Heart right ventricle (tissue), 16 donors: ENCODE measurements at regions not wholly inside any gene's neighbourhood (a gene's known extent, or its start where the extent isn't known, plus 50 kb on each side); places are given as distances from the start of the nearest gene placed in this dataset.

Experiments used
- ATAC-seq, 8 donors: fragments of 200-7000 bp; cut with Tn5 transposase; one replicate each; pipeline ENCODE4 v1.9.1; 2020; ENCODE audit warnings: mild to moderate bottlenecking in 8 of 8, moderate library complexity in 8 of 8, moderate number of reproducible peaks in 1 of 8
- DNase-seq, 2 donors: peaks; one replicate each; pipeline ENCODE4 v3.0.0-alpha.2; 2020
- H3K27ac ChIP-seq, 10 donors: fragments of 200-600 bp; sonication (generic) in 2 of 10; one replicate each; pipeline versions ENCODE4 v1.5.0 to v1.8.0; 2020 to 2022; ENCODE audit warnings: mild to moderate bottlenecking in 3 of 10
- H3K27me3 ChIP-seq, 7 donors: fragments of 200-600 bp; one replicate each; pipeline ENCODE4 v1.8.0; 2021 to 2022; ENCODE audit warnings: mild to moderate bottlenecking in 2 of 7
- H3K36me3 ChIP-seq, 9 donors: fragments of 200-600 bp; sonication (generic) in 1 of 9; one replicate each; pipeline versions ENCODE4 v1.5.0 to v1.8.0; 2020 to 2022; ENCODE audit warnings: mild to moderate bottlenecking in 2 of 9
- H3K4me1 ChIP-seq, 9 donors: fragments of 200-600 bp; sonication (generic) in 1 of 9; one replicate each; pipeline versions ENCODE4 v1.5.0 to v1.8.0; 2020 to 2022; ENCODE audit warnings: mild to moderate bottlenecking in 4 of 9
- H3K4me3 ChIP-seq, 10 donors: fragments of 200-600 bp; sonication (generic) in 2 of 10; one replicate each; pipeline versions ENCODE4 v1.5.0 to v1.8.0; 2020 to 2022; ENCODE audit warnings: mild to moderate bottlenecking in 7 of 10, moderate library complexity in 2 of 10
- H3K9me3 ChIP-seq, 11 donors: fragments of 200-600 bp in 10 of 11; sonication (generic) in 2 of 11; one replicate each; pipeline versions ENCODE4 v1.5.0 to v1.8.0; 2013 to 2022; ENCODE audit warnings: mild to moderate bottlenecking in 2 of 11, control low read depth in 1 of 11, moderate library complexity in 1 of 11
- WGBS, 2 donors: extraction: QIAGEN DNeasy Blood & Tissue Kit; methylation state at CpG; one replicate each; pipeline ENCODE4 v1.1.7; 2013; ENCODE audit warnings: inconsistent platforms in 1 of 2; 5-methylcytosine and 5-hydroxymethylcytosine counted together
- intact Hi-C, 10 donors: fragments of 100-400 bp; cut with DNase I; formaldehyde crosslinking; loops; one replicate each; pipeline versions ENCODE4 v1.11.1 to v1.14.2; 2022
- TF ChIP-seq, protein P1 (sequence below), 9 donors: fragments of 200-600 bp; sonication (generic) in 2 of 9; IDR thresholded peaks; one replicate each; pipeline versions ENCODE4 v1.5.0 to v1.8.0; 2021 to 2022; ENCODE audit warnings: antibody characterized with exemption in 9 of 9, mild to moderate bottlenecking in 5 of 9, moderate library complexity in 1 of 9
- donor health status: Arrhythmogenic right ventricular cardiomyopathy.
- donor health status: ischemic (EF 13 %, LVEDD 7.1; RV severe dilation, severe dysfunction).
- donor health status: healthy with polysubstance abuse.
- donor health status: DM: no; HTN: yes; CAD: no.
- donor health status: DM: no; HTN: no; CAD: no.
- donor health status: ischemic (EF 25% LVEDD 6.9; RV normal size, moderate dysfunction).
- donor health status: ischemic (EF 25% LVEDD 5.7; RV mildly dilated, moderate dysfunction).
- donor health status: healthy.
- donor health status: DM: yes; HTN: yes; CAD: no.
- donor health status: Ischemic cardiomyopathy.
- donor health status: ischemic (EF 35%, LVEDD 5.7; RV mildly dilated, moderate dysfunction).
- donor health status: nonischemic (EF 11% LVEDD 7.7; RV severe dilation, severe dysfunction).
- donor health status: DM: yes; HTN: yes; CAD: no.
- donor health status: PGD.
- donor health status: ischemic (EF 29% LVEDD 5.4; RV normal size, mild dysfunction).
- donor health status: nonischemic (EF 23%, LVEDD 6.1; RV moderate dilation, normal function).

DNA sequence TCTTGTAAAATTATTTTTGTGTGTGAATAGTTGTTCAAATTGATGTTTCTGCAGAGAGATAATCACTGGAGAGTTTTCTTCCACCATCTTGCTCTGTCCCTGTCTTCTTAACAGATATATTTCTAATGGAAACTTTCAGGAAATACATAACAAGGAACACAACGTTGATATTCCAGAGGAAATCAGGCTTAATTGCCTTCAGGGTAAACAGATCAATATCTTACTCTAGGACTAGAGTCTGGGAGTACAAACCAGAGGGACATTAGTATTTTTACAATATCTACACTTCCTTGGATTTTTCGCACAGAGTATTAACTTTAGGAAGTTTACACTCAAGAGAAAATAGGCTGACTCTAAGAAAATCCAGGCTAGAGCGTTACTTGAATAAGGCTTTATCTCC lies 159.1 kb downstream of the PFKFB3 start:
- ATAC-seq (no peak), DNase-seq (no peak)
- TF ChIP-seq, protein P1, sequence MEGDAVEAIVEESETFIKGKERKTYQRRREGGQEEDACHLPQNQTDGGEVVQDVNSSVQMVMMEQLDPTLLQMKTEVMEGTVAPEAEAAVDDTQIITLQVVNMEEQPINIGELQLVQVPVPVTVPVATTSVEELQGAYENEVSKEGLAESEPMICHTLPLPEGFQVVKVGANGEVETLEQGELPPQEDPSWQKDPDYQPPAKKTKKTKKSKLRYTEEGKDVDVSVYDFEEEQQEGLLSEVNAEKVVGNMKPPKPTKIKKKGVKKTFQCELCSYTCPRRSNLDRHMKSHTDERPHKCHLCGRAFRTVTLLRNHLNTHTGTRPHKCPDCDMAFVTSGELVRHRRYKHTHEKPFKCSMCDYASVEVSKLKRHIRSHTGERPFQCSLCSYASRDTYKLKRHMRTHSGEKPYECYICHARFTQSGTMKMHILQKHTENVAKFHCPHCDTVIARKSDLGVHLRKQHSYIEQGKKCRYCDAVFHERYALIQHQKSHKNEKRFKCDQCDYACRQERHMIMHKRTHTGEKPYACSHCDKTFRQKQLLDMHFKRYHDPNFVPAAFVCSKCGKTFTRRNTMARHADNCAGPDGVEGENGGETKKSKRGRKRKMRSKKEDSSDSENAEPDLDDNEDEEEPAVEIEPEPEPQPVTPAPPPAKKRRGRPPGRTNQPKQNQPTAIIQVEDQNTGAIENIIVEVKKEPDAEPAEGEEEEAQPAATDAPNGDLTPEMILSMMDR (IDR thresholded peaks at IDR 0.05): no peak
- 78 to 84% methylated on average over 3 of the region's 3 CpGs for WGBS, 2 donors
- Histone ChIP-seq H3K36me3 (no peaks in the 10 kb centered on the region), H3K4me3 (no peak overlapping the region), H3K27ac (no peak overlapping the region), H3K27me3 (no peaks in the 10 kb centered on the region), H3K4me1 (peaks cover 0 to 9% (median 0%) of the 10 kb centered on the region in 9 donors), H3K9me3 (peaks cover 0 to 47% (median 10%) of the 10 kb centered on the region in 11 donors)
- intact Hi-C loops: no loop called here

DNA sequence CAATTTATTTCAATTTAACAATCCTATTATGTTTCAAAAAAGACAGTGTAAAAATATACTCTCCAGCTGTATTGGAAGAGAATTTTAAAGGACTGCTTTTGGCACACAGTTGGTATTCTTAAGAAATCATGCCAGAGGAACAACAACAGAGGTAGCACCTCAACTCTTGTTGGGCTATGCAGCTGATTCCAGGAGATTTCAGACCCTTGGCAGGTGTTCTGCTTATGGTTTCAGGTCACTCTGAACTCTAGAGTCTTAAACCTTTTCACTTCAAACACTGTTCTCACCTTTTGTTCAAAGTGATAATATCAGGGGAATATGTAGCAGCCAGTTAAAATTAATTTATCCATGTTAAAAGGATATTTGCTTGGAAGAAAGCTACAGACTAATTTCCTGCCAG lies 160.1 kb downstream of the PFKFB3 start:
- no peak for ATAC-seq
- H3K36me3 ChIP-seq: no peaks in the 10 kb centered on the region
- intact Hi-C loops: no loop called here

DNA sequence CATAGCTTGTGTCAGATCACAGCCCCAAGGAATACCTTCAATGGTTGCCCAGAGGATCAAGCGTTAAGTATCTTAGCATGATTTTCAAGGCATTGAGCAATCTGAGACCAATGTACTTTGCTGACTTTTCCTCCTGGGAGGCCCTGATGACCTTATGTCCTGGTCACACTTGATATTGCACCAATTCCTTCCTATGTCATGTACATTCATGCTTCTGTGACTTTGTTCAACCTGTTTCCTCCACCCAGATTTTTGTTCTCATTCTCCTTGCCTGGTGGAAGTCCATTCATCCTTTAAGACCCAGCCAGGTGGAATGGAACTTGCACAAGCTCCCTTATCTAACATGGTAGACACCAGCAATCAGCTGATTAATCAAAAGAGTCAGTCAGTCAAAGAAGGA lies 160.8 kb downstream of the PFKFB3 start:
- TF ChIP-seq, protein P1 (IDR thresholded peaks at IDR 0.05): no peak
- no peaks in the 10 kb centered on the region for H3K27me3 ChIP-seq
- DNase-seq (no peak), ATAC-seq (no peak)
- H3K4me1 ChIP-seq: peaks cover 0 to 12% (median 0%) of the 10 kb centered on the region in 9 donors
- WGBS, 2 donors: 41 to 93% methylated on average over 1 of the region's 1 CpG
- H3K4me3 ChIP-seq: no peak overlapping the region
- peaks cover 0 to 34% (median 10%) of the 10 kb centered on the region in 11 donors for H3K9me3 ChIP-seq
- H3K36me3 ChIP-seq: no peaks in the 10 kb centered on the region
- H3K27ac ChIP-seq: no peak overlapping the region
- intact Hi-C loops: no loop called here

More for the DNA sequence above, 160.1 kb downstream of the PFKFB3 start:
- Histone ChIP-seq H3K4me3 (no peak overlapping the region), H3K9me3 (peaks cover 0 to 41% (median 10%) of the 10 kb centered on the region in 11 donors), H3K27ac (no peak overlapping the region), H3K4me1 (peaks cover 0 to 9% (median 0%) of the 10 kb centered on the region in 9 donors), H3K27me3 (no peaks in the 10 kb centered on the region)
- TF ChIP-seq, protein P1 (IDR thresholded peaks at IDR 0.05): no peak
- DNase-seq: no peak

DNA sequence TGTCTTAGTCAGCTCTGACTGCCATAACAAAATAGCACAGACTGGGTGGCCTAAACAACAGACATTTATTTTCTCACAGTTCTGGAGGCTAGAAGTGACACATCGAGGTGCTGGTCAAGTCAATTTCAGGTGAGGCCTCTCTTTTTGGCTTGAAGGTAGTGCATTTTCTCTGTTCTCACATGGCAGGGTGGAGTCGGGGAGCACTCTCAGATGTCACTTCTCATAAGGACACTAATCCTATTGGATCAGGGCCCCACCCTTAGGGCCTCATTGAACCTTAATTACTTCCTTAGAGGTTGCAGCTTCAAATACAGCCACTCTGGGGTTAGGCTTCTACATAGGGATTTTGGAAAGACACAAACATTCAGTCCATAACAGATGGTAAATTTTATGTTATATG lies 161.6 kb downstream of the PFKFB3 start:
- DNase-seq: no peak
- no peak overlapping the region for H3K27ac ChIP-seq
- 88 to 95% methylated on average over 2 of the region's 2 CpGs for WGBS, 2 donors

More for the DNA sequence above, 161.6 kb downstream of the PFKFB3 start:
- no peak for ATAC-seq
- H3K27me3 ChIP-seq: no peaks in the 10 kb centered on the region
- no peaks in the 10 kb centered on the region for H3K36me3 ChIP-seq
- peaks cover 0 to 30% (median 10%) of the 10 kb centered on the region in 11 donors for H3K9me3 ChIP-seq
- intact Hi-C loops: no loop called here
- H3K4me3 ChIP-seq: no peak overlapping the region
- TF ChIP-seq, protein P1 (IDR thresholded peaks at IDR 0.05): no peak
- H3K4me1 ChIP-seq: peaks cover 0 to 18% (median 5%) of the 10 kb centered on the region in 9 donors
